NAMALWA (cell line): ENCODE measurements at regions not wholly inside any gene's neighbourhood (a gene's known extent, or its start where the extent isn't known, plus 50 kb on each side); places are given as distances from the start of the nearest gene placed in this dataset.
"Not testable (repeated sequence)": the region's sequence is repeated elsewhere in the genome, so short reads cannot be mapped to it uniquely, and the experiment has no call there.

ENCODE experiments used
- DNase-seq: peaks from one replicate; pipeline ENCODE4 v3.0.0-alpha.2; 2015; ENCODE audit warnings: low spot score

- DNase-seq: no peak
These were observed 69.9 kb upstream of the FOXN3 start for GRCh38 chr14:89486961-89487360.

GRCh38 chr14:89486505-89486904 is 69.5 kb upstream of the FOXN3 start:
- no peak for DNase-seq

- no peak for DNase-seq
These were observed 68.2 kb upstream of the FOXN3 start for GRCh38 chr14:89485264-89485663.

GRCh38 chr14:89484051-89484844 is 67.2 kb upstream of the FOXN3 start:
- DNase-seq: no peak

- DNase-seq: no peak
These were observed 64.2 kb upstream of the FOXN3 start for GRCh38 chr14:89481196-89481595.

- DNase-seq: no peak
These were observed 63.2 kb upstream of the FOXN3 start for GRCh38 chr14:89480278-89480677.

- no peak for DNase-seq
These were observed 62.8 kb upstream of the FOXN3 start for GRCh38 chr14:89479802-89480201.

GRCh38 chr14:89477391-89477790 is 60.4 kb upstream of the FOXN3 start:
- no peak for DNase-seq

- no peak for DNase-seq
These were observed 59.4 kb upstream of the FOXN3 start for GRCh38 chr14:89476354-89476896.

- no peak for DNase-seq
These were observed 57.4 kb upstream of the FOXN3 start for GRCh38 chr14:89474464-89474863.

- no peak for DNase-seq
These were observed 57.0 kb upstream of the FOXN3 start for GRCh38 chr14:89473989-89474388.

- no peak for DNase-seq
These were observed 56.5 kb upstream of the FOXN3 start for GRCh38 chr14:89473569-89473968.

GRCh38 chr14:89470401-89470800 is 53.4 kb upstream of the FOXN3 start:
- DNase-seq: no peak

GRCh38 chr14:89469210-89470198 is 52.5 kb upstream of the FOXN3 start:
- no peak for DNase-seq

GRCh38 chr14:89468566-89468965 is 51.5 kb upstream of the FOXN3 start:
- DNase-seq: peak; percentile 6

- DNase-seq: not testable (repeated sequence)
These were observed 51.0 kb upstream of the FOXN3 start for GRCh38 chr14:89468030-89468429.

- DNase-seq: no peak
These were observed 49.9 kb upstream of the FOXN3 start for GRCh38 chr14:89466944-89467343.
